ENCODE measurements at regions not wholly inside any gene's neighbourhood (a gene's known extent, or its start where the extent isn't known, plus 50 kb on each side); places are given as distances from the start of the nearest gene placed in this dataset.

DNA sequence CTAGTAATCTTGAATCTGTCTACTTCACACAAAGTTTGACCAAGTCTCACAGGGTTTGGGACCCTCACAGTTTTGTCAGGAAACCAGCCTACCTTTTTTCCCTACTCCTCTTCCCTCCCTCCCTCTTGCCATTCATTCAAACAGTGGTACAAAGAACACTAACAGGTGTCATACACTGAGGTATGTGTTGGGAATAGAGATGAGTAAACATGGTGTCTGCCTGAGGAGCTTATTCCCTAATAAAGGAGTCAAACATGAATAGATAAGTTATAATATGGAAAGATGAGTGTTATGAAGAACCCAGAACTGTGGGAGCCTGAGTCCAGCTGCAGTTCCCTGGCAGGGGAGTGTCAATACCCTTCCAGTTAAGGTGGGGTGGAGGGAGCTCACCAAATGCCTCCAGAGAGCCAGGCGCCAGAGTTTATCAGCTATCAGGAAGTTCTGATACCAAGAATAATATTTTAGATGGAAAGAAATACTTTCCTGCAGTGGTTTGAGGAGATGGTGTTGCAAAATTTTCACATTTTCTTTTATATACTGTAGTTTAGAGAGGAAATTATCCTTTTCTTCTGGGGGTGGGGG lies 183.4 kb upstream of the NR3C1 start:
- DNase-seq (ENCODE audit: low read depth): no peak

DNA sequence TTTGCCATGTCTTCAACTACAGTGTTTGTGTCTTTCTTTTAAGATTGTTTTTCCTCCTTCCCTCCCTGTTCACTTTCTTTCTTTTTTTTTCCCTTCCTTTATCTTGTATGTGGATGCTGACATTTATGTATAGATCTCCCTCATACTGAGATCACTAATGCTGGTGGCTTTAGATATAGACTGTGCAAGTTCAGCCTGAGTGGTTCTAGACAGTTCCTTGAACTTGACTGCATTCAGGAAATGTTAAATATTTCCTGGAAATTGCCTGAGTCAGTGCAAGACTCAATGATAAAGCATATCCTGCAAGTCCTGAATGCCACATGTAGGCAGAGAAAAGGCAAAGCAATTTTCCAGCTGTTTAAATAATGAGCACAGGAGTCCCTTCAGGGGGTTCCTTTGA lies 182.5 kb upstream of the NR3C1 start:
- DNase-seq (ENCODE audit: low read depth): no peak

DNA sequence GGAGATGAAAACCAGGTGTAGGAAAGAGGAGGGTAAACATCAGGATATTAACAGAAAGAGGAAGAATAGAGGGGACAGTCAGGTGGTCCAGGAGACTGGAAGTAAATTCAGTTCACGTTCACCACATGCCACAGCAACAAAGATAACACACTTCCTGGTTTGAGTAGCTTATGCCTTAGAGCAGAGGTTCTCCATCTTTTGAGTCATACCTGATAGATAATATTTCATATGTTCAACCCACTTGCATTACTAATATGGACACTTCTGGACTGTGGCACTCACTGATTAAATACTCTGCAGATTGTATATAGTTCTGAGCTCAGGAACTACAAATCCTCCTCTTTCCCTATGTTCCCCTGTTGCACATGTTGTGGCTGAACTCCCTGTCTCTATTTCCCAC lies 179.9 kb upstream of the NR3C1 start:
- DNase-seq (ENCODE audit: low read depth): no peak

DNA sequence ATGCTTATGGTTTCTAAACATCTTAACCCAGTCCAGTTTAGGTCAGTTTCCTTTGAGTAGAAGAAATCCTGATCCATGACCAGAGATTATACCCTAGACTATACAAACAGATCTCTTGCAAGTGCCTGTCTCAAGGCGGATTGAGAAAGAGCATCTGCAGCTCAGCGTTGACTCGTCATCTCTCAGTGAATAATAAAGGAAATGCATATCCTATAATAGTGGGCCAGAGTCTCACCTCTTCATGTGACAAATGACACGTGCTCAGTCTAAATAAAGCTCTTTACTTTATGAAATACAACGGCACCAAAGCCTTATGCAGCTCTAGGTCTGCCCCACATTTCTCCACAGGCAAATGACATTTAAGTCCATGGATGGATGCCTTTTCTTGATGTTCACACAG lies 179.4 kb upstream of the NR3C1 start:
- DNase-seq (ENCODE audit: low read depth): peak; percentile 72

DNA sequence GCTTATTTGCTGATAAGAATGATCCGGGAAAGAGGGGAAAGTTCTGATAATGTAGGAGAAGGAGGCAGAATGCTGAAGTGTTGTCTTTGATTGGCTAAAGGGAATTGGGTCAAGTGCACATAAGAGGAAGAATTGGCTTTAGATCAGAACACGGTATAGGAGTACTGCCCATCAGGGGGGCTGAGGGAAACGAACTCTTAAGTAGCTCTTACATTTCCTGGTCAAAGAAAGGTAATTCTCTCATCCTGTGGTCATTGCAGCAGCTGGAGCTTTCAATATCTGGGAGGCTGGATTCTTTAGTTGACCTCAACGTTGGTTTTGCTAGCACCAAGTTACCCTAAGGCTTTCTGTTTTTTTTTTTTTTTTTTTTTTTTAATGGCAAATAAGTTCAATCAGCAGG lies 178.7 kb upstream of the NR3C1 start:
- peak; percentile 45 for DNase-seq (ENCODE audit: low read depth)

DNA sequence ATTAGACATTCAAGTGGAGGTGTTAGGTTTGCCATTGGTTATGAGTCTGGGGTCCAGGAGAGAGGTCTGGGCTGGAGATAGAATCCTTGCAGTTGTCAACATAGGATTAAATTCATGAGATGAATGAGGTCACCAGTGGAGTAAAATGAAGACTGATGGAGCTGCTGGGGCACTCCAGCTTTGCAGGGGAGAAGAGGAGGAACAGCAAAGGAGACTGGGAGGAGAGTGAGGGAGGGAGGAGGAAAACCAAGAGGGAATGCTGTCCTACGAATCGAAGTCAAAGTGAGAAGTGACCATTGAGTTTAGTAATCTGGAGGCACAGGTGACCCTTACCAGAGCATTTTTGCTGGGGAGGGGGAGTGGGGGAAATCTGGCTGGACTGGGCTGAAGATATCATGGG lies 178.2 kb upstream of the NR3C1 start:
- no peak for DNase-seq (ENCODE audit: low read depth)

DNA sequence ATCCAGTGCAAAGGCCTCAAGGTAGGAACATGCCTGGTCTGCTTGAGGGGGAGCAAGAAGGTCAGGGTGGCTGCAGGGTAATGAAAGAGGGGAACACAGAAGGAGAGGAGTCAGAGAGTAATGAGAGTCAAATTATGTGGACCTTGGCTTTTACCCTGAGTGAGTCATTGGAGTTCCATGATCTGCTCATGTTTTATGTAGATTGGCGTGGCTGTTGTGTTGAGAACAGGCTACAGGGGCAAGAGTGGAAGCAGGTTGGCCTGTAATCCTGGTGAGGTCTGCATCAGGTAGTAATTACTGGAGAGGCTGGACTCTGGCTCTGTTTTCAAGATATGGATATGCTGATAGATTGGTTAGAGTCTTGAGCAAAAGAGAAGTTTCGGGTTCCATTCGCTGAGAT lies 177.7 kb upstream of the NR3C1 start:
- no peak for DNase-seq (ENCODE audit: low read depth)

DNA sequence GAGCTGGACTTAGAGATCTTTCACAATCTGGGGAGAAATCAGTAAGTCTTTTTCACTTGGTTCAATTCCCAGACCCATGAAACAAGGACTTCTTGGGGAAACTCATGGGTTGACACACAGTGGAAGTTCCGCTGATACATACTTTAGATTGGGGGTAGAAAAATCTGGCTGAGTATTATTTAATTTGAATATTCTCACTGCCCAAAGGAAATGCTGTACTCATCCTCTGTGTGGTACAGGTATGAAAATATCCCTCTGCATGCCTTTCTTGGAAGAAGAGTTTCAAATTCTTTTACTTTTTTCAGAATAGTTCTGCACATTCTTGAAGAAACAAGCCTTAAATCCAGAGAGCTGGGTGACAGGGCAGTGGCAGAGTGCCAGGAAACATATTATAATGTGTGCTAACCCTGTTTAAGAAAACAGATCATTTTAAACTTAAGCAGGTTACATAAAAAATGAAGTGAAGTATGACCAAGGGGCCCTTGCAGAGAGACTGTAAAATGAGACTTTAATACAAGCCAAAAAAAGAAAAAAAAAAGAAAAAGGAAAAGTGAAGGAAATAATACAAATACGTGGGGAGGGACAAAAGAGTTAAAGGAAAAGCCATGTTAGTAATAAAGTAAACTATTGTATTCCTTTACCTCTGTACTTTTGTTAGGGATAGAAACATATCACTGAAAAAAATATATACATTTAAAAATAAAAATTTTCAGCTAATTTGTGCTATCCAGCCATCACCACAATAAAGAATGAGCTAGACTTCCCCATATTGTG lies 173.4 kb upstream of the NR3C1 start:
- peak; percentile 62 for DNase-seq (ENCODE audit: low read depth)

DNA sequence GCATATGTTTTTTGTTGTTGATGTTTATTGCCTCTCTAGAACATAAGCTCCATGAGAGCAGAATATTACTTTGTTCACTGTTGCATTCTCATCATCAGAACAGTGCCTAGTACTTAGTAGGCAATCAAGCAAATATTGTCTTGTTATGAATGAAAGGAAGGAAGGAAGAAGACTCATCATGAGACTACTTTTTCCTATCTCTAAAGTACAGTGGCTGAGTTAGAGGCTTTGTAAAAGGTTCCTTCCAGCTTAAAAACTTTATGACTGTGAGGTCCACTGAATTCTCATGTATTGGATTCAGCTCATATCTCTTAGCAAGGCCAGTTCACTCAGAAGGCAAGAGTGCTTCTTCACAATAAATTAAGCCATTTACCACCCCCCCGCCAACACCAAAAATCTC lies 171.8 kb upstream of the NR3C1 start:
- DNase-seq (ENCODE audit: low read depth): no peak

DNA sequence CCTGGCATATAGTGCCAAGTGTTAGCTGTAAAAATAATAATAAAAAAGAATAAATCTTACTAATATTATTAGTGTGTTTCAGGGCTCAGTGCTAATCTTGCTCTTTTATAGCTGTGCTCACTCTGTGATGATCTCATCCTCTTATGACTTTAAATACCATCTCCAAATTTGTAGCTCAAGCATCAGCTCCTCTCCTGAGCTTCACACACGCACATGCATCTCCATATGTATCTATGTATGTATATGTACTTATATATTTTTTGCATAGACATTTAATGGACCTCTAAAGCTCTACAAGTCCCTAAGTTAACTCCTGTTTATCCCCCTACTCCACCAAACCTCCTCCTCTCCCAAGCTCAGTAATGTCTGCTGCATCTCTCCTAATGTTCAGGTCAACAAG lies 170.8 kb upstream of the NR3C1 start:
- DNase-seq (ENCODE audit: low read depth): no peak

DNA sequence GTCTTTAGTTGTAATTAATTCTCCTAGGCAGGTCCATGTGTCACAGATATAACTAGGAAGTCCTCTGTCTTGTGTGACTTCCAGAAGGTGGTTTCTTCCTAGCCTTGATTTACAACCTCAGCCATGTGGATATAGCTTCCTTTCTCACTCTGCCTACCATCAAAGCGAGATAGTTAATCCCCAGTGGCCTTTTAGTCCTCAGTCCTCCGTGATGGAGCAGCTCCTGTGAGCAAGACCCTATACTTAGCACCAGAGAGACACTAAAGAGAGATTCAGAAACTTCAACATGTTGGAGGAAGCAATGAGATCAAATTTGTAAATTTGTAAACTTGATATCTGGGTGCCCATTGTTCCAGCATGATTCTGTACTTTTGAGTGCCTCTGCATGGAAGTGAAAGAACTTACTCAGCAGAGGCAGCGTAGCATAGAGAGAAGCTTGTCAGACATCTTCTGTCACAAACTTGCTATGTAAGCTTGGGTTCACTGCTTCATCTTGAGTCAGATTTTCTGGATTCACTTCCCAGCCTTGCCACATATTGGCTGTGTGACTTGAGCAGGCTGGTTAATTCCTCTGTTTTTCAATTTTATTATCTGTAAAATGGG lies 170.2 kb upstream of the NR3C1 start:
- DNase-seq (ENCODE audit: low read depth): no peak

DNA sequence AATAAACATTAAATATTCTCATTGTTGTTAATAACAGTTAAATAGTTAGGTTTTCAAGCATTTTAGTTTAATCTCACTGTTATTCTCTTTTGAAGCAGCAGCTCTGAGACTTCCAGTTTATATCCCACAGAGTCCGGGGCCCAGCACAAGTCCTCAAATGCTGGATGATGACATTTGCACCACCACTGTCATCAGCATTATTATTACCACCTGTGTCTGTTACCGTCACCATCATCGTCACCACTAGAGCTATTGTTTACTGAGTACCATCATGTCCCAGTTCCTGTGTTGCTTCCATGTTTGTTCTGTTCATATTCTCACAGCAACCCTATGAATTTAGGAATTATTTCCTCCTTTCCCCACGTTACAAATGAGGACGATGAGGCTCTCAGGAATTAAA lies 169.2 kb upstream of the NR3C1 start:
- no peak for DNase-seq (ENCODE audit: low read depth)

DNA sequence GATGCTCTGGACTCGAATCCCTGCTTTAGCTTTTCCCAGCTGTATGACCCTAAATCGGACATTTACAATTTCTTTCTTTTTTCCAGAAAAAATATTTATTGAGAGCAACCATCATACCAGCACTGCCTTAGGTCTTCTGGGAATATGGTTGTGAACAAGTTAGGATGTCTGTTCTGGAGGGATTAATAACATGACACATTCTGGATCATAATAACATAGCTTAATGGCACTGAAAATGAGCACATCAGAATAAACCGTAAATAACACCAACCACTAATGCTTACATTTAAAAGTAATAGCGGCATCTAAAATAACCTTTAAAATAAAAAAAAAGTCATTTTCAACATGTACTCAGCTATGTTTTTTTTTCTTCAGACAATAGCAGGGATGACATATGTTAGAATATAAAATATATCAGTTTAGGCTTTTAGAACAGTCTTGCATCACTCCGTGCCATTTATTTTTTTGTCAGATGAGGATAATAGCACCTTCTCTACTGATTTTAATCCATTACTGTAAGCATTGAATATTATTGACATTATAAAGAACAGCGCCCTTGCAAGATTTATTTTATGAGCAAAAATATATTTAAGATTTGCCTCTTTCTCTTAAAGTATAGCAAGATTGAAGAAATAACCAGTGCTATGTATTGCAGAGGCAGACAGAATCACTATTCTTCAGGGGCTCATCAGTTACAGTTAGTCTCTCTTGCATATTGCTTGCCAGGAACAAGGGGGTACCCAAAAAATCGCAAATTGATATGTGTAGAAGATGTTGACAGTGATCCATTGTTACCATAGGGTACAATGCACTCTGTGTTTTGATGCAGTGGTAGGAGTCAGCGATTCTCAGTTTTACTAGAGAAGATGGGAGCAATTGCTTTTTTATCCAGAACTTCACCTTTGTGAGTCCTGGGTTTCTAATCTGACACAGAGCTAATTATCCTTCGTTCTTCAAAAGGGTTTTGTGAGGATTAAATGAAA lies 168.4 kb upstream of the NR3C1 start:
- no peak for DNase-seq (ENCODE audit: low read depth)

DNA sequence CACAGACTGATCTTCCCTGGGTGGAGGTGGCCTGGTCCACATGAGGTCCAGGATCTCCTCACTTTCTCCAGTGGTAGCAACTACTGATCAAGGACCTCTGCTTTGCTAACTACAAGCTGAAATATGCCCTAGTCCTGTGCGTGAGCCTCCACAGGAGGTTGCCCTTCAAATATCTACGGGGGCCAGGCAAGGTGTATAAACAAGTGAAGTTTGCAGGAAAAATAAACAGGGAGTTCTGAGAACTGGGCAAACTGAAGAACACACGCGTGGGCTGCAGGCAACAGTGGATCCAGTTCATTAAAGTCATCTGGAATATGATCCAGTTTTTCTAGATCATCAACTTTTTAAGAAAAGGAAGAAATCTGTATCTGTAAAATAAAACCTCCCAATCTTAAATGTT lies 167.5 kb upstream of the NR3C1 start:
- DNase-seq (ENCODE audit: low read depth): no peak

DNA sequence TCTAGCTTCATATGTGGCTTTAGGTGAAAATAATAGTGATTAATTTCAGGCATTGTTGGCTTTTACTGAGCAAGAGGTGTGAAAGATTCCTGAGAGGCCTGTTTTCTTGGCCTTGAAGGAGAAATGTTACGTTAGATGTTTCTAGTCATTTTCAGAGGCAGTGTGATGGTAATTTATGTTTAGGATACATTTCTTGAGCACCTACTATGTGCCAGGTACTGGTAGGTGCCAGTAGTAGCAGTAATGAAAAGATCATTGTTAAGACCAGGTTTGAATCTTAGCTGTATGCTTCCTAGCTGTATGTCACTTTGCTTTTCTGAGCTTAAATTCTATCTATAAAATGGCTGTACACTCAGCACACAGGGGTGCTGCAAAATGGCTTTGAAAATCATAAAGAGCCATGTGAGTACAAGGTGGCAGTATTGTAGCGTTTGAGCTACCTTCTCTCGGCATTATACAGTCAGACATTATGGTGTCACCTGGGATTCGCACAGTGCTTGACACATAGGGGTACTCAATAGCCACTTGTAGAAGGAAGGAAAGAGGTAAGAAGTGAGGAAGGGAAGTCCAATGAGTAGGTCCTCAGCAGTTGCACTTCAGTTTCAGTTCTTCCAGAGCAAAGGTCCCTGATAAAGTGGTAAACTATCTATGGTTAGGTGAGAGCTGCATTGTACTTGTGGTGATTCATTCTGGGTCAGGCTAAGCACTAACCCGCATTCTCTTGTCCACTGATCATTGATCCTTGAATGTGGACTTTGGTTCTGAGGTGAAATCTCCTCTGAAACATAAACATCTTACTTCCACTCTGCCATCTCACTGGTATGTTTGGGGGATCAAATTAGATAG lies 166.5 kb upstream of the NR3C1 start:
- DNase-seq (ENCODE audit: low read depth): no peak

DNA sequence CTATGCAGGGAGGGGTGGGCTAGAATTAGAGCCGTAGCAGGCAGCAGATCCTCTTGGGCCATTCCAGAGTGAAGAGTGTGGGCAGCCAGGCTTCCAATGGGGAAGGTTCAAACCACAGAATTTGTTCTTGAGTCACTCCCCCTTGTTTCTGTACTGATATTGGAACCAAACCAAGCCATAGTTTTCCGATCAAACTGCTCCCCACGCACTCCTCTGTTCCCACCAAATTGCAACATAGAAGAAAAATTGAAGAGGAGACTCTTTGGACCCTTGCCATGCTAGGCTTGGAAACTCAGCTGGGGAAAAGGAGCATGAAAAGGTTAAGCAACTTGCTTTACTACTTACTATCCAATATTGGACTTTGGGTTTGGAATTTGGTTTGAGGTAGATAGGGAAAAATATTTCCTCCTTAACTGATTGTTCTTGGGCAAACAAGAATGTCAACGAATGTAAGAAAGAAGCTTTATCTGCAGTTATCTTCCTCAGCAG lies 165.8 kb upstream of the NR3C1 start:
- DNase-seq (ENCODE audit: low read depth): no peak

DNA sequence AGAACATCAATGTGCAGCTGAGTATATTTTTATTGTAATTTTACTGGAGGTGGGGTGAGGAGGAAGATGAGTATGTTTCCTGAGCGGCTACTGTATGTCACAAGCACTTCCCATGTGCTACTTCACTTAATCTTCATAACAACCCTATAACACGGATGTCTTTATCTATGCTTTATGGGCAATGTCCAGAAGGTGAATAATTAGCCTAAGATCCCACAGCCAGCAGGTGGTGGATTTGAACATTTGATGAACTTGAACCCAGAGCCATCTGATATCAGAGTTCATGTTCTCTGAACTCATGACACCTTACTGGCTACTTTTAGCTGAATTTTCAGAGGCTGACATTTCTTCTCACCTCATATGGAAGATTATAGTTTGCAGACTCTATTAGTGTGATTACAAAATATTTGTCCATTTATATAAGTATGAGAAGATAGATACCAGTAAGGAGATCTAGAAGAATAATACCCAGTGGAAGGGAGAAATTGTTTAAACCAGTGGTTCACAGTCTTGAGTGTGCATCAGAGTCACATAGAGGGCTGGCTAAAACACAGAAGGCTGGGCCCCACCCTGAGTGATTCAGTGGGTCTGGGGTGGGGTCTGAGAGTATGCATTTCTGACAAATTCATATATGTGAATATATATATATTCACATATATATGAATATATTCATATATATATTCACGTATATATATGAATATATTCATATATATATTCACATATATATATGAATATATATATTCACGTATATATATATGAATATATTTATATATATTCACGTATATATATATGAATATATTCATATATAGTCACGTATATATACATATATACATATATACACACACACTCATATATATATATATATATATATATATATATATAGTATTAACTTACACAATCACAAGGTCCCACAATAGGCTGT lies 164.4 kb upstream of the NR3C1 start:
- no peak for DNase-seq (ENCODE audit: low read depth)

DNA sequence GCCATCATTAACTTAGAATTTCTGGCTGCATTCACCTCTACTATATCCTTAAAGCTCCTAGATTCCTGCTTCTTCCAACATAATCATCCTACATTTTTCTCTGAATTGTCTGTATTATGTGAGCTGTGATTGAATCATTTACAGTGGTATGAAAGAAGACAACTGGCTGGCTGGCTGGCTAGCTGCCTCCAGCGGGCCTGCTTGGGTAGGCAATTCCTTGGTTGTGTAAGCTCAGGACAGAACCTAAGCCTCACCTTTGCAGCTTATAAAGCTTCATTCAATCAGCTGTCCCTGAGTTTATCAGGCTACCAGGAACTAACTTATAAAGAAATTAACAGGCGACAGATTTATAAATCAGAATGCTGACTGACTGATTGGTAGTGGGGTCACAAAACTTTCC lies 162.7 kb upstream of the NR3C1 start:
- no peak for DNase-seq (ENCODE audit: low read depth)

DNA sequence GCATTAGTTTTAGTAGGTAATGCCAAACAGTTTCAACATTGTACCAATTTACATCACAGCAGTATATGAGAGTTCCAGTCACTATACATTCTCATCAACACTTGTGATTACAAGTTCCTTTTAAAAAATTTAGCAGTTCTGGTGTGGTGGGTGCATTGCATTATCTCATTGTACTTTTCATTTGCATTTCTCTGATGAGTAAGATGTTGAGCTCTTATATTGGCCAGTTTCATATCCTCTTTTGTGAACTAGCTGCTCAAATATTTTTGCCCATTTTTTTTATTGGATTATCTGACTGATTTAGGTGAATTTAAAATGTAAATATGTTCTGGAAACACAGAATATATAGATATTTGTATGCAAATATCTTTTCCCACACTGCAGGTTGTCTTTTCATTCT lies 160.9 kb upstream of the NR3C1 start:
- DNase-seq (ENCODE audit: low read depth): no peak

DNA sequence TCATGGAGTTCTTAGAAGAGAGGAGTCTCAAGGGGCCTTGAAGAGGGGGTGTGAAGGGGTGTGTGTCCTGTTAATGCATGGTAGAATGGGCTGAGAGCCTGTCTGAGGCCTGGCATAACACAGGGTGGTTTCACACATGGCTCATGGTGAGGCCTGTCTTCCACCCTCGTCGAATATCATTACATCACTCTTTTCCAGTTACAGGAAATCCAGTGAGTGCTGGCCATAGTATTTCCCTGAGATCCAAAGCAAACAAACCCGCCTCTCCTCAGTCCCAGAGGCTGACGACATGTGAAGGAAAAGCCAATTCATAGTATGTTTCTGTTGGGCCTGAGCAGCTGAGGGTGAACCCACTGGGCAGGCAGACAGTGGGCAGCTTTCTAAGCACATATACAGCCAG lies 159.4 kb upstream of the NR3C1 start:
- no peak for DNase-seq (ENCODE audit: low read depth)

Measured in M059J (cell line).